ENCODE measurements at regions not wholly inside any gene's neighbourhood (a gene's known extent, or its start where the extent isn't known, plus 50 kb on each side); places are given as distances from the start of the nearest gene placed in this dataset.

GRCh38 chr14:51428981-51429380, 188.9 kb downstream of the TMX1 start:
- Histone ChIP-seq H3K27ac (ENCODE audit: low read length) (no peak overlapping the region), H3K79me2 (ENCODE audit: insufficient read depth, low read length) (no peaks in the 10 kb centered on the region), H3K9me3 (ENCODE audit: insufficient read depth, low read length, severe bottlenecking) (no peaks in the 10 kb centered on the region), H3K4me1 (ENCODE audit: insufficient read depth, low read length) (no peaks in the 10 kb centered on the region), H2AFZ (ENCODE audit: low read depth, low read length) (no peak overlapping the region), H3K9ac (ENCODE audit: low read depth, low read length) (no peak overlapping the region), H4K20me1 (ENCODE audit: insufficient read depth, low read length) (no peaks in the 10 kb centered on the region), H3K27me3 (ENCODE audit: insufficient read depth, low read length, poor library complexity) (no peaks in the 10 kb centered on the region), H3K4me3 (ENCODE audit: low read depth in 1 of 2, low read length in 2 of 2) (no peak overlapping the region), H3K4me2 (ENCODE audit: insufficient read depth, low read length) (no peak overlapping the region), H3K36me3 (ENCODE audit: insufficient read depth, low read length) (no peaks in the 10 kb centered on the region)
- TF ChIP-seq EZH2 (IDR thresholded peaks at IDR 0.05; ENCODE audit: borderline replicate concordance, low read depth, low read length, severe bottlenecking) (no peak), CTCF (IDR thresholded peaks at IDR 0.05; ENCODE audit: borderline replicate concordance, extremely low read depth, low read length, poor library complexity, severe bottlenecking) (no peak)
- no peak for DNase-seq
- no peak for ATAC-seq (ENCODE audit: insufficient read depth, low read depth)

DNA sequence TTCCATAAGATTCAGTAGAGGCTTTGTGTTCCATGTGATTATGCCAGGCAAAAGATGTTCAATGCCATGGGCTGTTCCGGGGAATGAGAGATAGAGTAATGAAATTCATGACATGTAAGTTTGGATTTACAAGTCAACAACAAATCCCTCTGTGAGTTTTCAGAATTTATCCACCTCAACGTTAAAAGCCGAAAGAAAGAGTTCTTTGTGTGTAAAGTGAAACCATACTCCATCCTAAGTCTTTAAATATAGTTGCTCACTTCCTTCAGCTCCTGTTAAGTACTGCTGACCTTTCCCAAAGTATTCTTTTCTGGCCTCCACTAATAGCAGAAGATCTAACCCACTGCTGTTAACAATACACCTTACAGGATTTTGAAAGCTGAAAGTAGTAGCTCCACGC, 190.0 kb downstream of the TMX1 start:
- H3K4me1 ChIP-seq (ENCODE audit: insufficient read depth, low read length): no peaks in the 10 kb centered on the region
- DNase-seq (no peak), ATAC-seq (ENCODE audit: insufficient read depth, low read depth) (no peak)
- no peaks in the 10 kb centered on the region for H3K27me3 ChIP-seq (ENCODE audit: insufficient read depth, low read length, poor library complexity)
- no peaks in the 10 kb centered on the region for H3K9me3 ChIP-seq (ENCODE audit: insufficient read depth, low read length, severe bottlenecking)
- H3K27ac ChIP-seq (ENCODE audit: low read length): no peak overlapping the region
- H2AFZ ChIP-seq (ENCODE audit: low read depth, low read length): no peak overlapping the region
- H3K4me3 ChIP-seq (ENCODE audit: low read depth in 1 of 2, low read length in 2 of 2): no peak overlapping the region
- no peaks in the 10 kb centered on the region for H3K36me3 ChIP-seq (ENCODE audit: insufficient read depth, low read length)
- no peaks in the 10 kb centered on the region for H4K20me1 ChIP-seq (ENCODE audit: insufficient read depth, low read length)
- H3K79me2 ChIP-seq (ENCODE audit: insufficient read depth, low read length): no peaks in the 10 kb centered on the region
- TF ChIP-seq CTCF (IDR thresholded peaks at IDR 0.05; ENCODE audit: borderline replicate concordance, extremely low read depth, low read length, poor library complexity, severe bottlenecking): no peak
- TF ChIP-seq EZH2 (IDR thresholded peaks at IDR 0.05; ENCODE audit: borderline replicate concordance, low read depth, low read length, severe bottlenecking): no peak
- no peak overlapping the region for H3K9ac ChIP-seq (ENCODE audit: low read depth, low read length)
- H3K4me2 ChIP-seq (ENCODE audit: insufficient read depth, low read length): no peak overlapping the region

- Histone ChIP-seq H3K27me3 (ENCODE audit: insufficient read depth, low read length, poor library complexity) (no peaks in the 10 kb centered on the region), H4K20me1 (ENCODE audit: insufficient read depth, low read length) (no peaks in the 10 kb centered on the region), H3K27ac (ENCODE audit: low read length) (no peak overlapping the region), H3K36me3 (ENCODE audit: insufficient read depth, low read length) (no peaks in the 10 kb centered on the region), H3K9me3 (ENCODE audit: insufficient read depth, low read length, severe bottlenecking) (no peaks in the 10 kb centered on the region), H3K79me2 (ENCODE audit: insufficient read depth, low read length) (no peaks in the 10 kb centered on the region), H3K9ac (ENCODE audit: low read depth, low read length) (no peak overlapping the region), H3K4me1 (ENCODE audit: insufficient read depth, low read length) (no peaks in the 10 kb centered on the region), H3K4me3 (ENCODE audit: low read depth in 1 of 2, low read length in 2 of 2) (no peak overlapping the region), H2AFZ (ENCODE audit: low read depth, low read length) (no peak overlapping the region), H3K4me2 (ENCODE audit: insufficient read depth, low read length) (no peak overlapping the region)
- no peak for TF ChIP-seq CTCF (IDR thresholded peaks at IDR 0.05; ENCODE audit: borderline replicate concordance, extremely low read depth, low read length, poor library complexity, severe bottlenecking)
- ATAC-seq (ENCODE audit: insufficient read depth, low read depth): no peak
- no peak for DNase-seq
These were observed 190.6 kb downstream of the TMX1 start for GRCh38 chr14:51430633-51431032.

DNA sequence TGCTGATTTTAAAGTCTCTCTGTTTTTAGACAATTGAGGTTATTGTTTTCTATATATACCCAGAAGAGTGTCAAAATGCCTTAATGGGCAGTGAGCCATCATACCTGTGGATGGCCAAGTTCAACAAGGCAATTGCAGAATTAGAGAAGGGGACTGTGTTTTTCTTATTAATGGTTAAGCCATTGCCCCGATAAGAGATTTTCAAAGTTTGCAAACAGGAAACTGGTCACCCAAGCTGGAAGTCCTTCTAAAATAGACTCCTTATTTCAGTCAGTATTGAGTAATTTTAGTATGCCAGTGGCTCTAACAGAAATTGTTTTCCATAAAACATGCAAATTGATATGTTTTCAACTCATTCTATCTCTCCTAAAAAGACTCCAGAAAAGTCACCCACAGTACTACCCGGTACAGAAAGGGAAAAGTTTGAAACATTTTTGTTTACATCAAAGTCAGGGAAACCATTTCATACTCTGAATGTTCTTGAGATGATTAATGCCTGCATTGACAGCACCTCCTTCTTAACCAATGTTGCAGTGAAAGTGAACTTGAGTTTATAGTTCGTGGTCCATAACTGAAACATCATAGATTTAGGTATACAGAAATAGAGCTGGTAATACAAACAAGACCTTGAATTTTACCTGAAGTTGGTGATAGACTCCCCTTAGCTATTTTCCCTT, 191.1 kb downstream of the TMX1 start:
- Histone ChIP-seq H3K4me2 (ENCODE audit: insufficient read depth, low read length) (no peak overlapping the region), H3K27me3 (ENCODE audit: insufficient read depth, low read length, poor library complexity) (no peaks in the 10 kb centered on the region), H3K36me3 (ENCODE audit: insufficient read depth, low read length) (no peaks in the 10 kb centered on the region), H3K9me3 (ENCODE audit: insufficient read depth, low read length, severe bottlenecking) (no peaks in the 10 kb centered on the region), H3K4me1 (ENCODE audit: insufficient read depth, low read length) (no peaks in the 10 kb centered on the region), H3K79me2 (ENCODE audit: insufficient read depth, low read length) (no peaks in the 10 kb centered on the region), H3K9ac (ENCODE audit: low read depth, low read length) (no peak overlapping the region), H2AFZ (ENCODE audit: low read depth, low read length) (no peak overlapping the region), H3K27ac (ENCODE audit: low read length) (no peak overlapping the region), H4K20me1 (ENCODE audit: insufficient read depth, low read length) (no peaks in the 10 kb centered on the region), H3K4me3 (ENCODE audit: low read depth in 1 of 2, low read length in 2 of 2) (no peak overlapping the region)
- ATAC-seq (ENCODE audit: insufficient read depth, low read depth) (no peak), DNase-seq (no peak)
- TF ChIP-seq EZH2 (IDR thresholded peaks at IDR 0.05; ENCODE audit: borderline replicate concordance, low read depth, low read length, severe bottlenecking) (no peak), CTCF (IDR thresholded peaks at IDR 0.05; ENCODE audit: borderline replicate concordance, extremely low read depth, low read length, poor library complexity, severe bottlenecking) (no peak)
